Kidney (tissue), 13 donors: ENCODE measurements at regions not wholly inside any gene's neighbourhood (a gene's known extent, or its start where the extent isn't known, plus 50 kb on each side); places are given as distances from the start of the nearest gene placed in this dataset.

Experiments
- DNase-seq, 5 donors: peaks; one replicate each; pipeline ENCODE4 v3.0.0-alpha.2; 2013 to 2020
- FAIRE-seq: peaks from 2 replicates; lab custom pipeline; 2012; peaks lifted over from hg19 to GRCh38; lab: Jason Lieb, UNC
- H3K27ac ChIP-seq, 2 donors: one replicate each; pipeline ENCODE4 v1.7.0; 2013; ENCODE audit warnings: low read depth in 2 of 2, low read length in 2 of 2, inconsistent platforms in 1 of 2
- H3K27me3 ChIP-seq: one replicate; pipeline ENCODE4 v1.7.1; 2013; ENCODE audit warnings: low read length, inconsistent platforms; ENCODE audit not compliant: control insufficient read depth, insufficient read depth
- H3K36me3 ChIP-seq, 3 donors: one replicate each; pipeline versions ENCODE4 v1.7.0 to v1.7.1; 2013; ENCODE audit warnings: low read length in 3 of 3, control low read depth in 1 of 3, inconsistent platforms in 1 of 3; ENCODE audit not compliant: insufficient read depth in 3 of 3, control insufficient read depth in 2 of 3
- H3K4me1 ChIP-seq, 3 donors: one replicate each; pipeline versions ENCODE4 v1.7.0 to v1.7.1; 2013; ENCODE audit warnings: low read length in 3 of 3, inconsistent platforms in 1 of 3, low read depth in 1 of 3; ENCODE audit not compliant: control insufficient read depth in 2 of 3, insufficient read depth in 2 of 3
- H3K4me3 ChIP-seq, 3 donors: one replicate each; pipeline versions ENCODE4 v1.7.0 to v1.8.1; 2013; ENCODE audit warnings: low read length in 3 of 3, control low read depth in 1 of 3, inconsistent platforms in 1 of 3
- H3K9ac ChIP-seq, 3 donors: one replicate each; pipeline versions ENCODE4 v1.7.0 to v1.7.1; 2013; ENCODE audit warnings: low read length in 3 of 3, control low read depth in 1 of 3, inconsistent platforms in 1 of 3
- H3K9me3 ChIP-seq, 3 donors: one replicate each; pipeline versions ENCODE4 v1.7.0 to v1.7.1; 2013; ENCODE audit warnings: low read length in 3 of 3, control low read depth in 1 of 3, inconsistent platforms in 1 of 3; ENCODE audit not compliant: control insufficient read depth in 2 of 3, insufficient read depth in 1 of 3
- intact Hi-C: fragments of 100-400 bp; cut with DNase I; formaldehyde crosslinking; loops from one replicate; pipeline ENCODE4 v1.11.1; 2022
- TF ChIP-seq, protein P1 (sequence below): IDR thresholded peaks from 3 replicates; pipeline ENCODE4 v1.5.1; 2012; ENCODE audit warnings: mild to moderate bottlenecking, moderate library complexity, borderline replicate concordance; ENCODE audit not compliant: insufficient read depth; ENCODE audit errors: extremely low read depth
- donor health status: control.
- donor health status: control.
- donor health status: control.
- donor health status: control.
- donor health status: control.
- donor health status: DM: yes; HTN: yes; CAD: no.
- donor health status: Normal renal cell carcinoma (clear cell type).

DNA sequence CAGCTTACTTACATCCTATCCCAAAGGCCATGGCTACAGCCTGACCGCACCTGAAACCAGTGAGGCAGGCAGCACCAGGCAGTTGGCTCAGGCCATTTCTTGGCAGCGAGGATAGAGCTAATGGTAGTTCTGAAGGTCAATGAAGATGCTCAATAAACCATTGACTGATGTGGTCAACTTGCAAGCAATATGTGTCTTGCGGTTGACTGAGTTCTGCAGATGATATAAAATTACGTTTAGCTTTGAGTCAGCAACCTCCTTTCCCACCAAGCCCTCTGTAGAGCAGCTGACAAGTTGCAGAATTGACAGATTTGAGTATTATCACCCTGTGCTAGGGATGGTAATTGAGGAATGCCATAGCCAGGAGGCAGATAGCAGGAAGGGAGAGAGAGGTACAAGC is 189.0 kb upstream of the PUM3 start:
- DNase-seq (no peak), FAIRE-seq (no peak)
- Histone ChIP-seq H3K9ac (no peak overlapping the region), H3K4me1 (no peaks in the 10 kb centered on the region), H3K9me3 (no peaks in the 10 kb centered on the region), H3K27me3 (no peaks in the 10 kb centered on the region), H3K36me3 (no peaks in the 10 kb centered on the region), H3K27ac (no peak overlapping the region), H3K4me3 (no peak overlapping the region)
- TF ChIP-seq, protein P1, sequence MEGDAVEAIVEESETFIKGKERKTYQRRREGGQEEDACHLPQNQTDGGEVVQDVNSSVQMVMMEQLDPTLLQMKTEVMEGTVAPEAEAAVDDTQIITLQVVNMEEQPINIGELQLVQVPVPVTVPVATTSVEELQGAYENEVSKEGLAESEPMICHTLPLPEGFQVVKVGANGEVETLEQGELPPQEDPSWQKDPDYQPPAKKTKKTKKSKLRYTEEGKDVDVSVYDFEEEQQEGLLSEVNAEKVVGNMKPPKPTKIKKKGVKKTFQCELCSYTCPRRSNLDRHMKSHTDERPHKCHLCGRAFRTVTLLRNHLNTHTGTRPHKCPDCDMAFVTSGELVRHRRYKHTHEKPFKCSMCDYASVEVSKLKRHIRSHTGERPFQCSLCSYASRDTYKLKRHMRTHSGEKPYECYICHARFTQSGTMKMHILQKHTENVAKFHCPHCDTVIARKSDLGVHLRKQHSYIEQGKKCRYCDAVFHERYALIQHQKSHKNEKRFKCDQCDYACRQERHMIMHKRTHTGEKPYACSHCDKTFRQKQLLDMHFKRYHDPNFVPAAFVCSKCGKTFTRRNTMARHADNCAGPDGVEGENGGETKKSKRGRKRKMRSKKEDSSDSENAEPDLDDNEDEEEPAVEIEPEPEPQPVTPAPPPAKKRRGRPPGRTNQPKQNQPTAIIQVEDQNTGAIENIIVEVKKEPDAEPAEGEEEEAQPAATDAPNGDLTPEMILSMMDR = no peak
- intact Hi-C loops = no loop called here

DNA sequence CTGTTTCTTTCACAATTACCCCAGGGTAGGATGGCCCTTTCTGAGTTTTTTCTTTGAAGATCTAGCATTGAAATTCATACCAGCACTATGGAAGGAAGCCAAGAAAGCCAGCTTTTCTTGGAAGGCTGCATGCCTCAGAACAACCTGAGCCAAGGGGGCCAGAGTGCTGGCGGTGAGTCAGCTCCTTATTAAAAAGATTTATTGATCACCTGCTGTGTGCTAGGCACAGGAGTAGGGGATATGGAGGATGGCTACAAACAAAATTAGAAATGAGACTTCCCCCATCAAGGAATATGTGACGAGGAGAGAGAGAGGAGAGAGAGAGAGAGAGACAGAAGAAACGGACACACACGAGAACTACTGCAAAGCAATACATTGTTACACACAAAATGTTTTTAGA is 184.6 kb upstream of the PUM3 start:
- Histone ChIP-seq H3K27ac (no peak overlapping the region), H3K9ac (no peak overlapping the region), H3K4me3 (no peak overlapping the region), H3K4me1 (no peaks in the 10 kb centered on the region), H3K27me3 (no peaks in the 10 kb centered on the region), H3K36me3 (no peaks in the 10 kb centered on the region), H3K9me3 (no peaks in the 10 kb centered on the region)
- TF ChIP-seq, protein P1 = no peak
- intact Hi-C loops = no loop called here
- FAIRE-seq (no peak), DNase-seq (no peak)

DNA sequence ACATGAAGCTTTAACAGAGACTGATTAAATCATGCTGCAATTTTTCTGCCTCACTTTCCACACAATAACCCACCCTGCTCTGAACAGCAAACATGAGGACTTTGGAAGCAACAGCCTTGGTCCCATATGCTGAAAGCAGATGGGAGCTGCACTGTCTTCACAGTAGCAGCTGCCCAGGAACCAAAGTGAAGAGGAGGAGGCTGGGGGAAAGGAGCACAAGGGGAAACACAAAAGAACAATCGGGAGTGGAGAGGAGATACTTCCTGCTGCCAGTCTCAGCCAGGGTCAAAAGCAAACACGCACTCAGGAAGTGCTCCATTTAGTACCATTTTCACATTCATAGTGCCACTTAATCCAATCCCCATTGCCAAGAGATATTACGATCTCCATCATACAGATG is 183.3 kb upstream of the PUM3 start:
- Histone ChIP-seq H3K4me3 (no peak overlapping the region), H3K9me3 (no peaks in the 10 kb centered on the region), H3K4me1 (no peaks in the 10 kb centered on the region), H3K27me3 (no peaks in the 10 kb centered on the region), H3K27ac (no peak overlapping the region), H3K36me3 (no peaks in the 10 kb centered on the region), H3K9ac (no peak overlapping the region)
- TF ChIP-seq, protein P1 = no peak
- intact Hi-C loops = no loop called here
- FAIRE-seq (no peak), DNase-seq (no peak)

DNA sequence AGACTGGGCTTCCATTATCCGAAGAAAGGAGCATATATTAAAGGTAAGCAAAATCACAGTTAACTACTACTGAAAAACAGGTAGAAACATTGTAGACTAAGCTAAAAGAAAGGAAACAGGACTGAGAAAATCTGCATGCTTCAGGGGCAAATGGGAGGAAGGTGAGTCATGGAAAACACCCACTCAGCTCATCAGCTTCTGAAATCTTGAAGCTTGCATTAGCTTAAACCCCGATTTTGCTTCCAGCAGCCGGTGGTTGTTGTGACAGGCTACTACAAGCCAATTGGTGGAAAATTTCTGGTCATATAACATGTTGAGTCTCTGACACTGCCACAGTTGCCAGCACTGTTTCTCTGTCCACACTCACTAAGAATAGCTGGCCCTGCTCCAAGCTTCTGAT is 179.6 kb upstream of the PUM3 start:
- Histone ChIP-seq H3K4me3 (no peak overlapping the region), H3K4me1 (no peaks in the 10 kb centered on the region), H3K27me3 (no peaks in the 10 kb centered on the region), H3K36me3 (no peaks in the 10 kb centered on the region), H3K27ac (no peak overlapping the region), H3K9ac (no peak overlapping the region), H3K9me3 (no peaks in the 10 kb centered on the region)
- TF ChIP-seq, protein P1 = no peak
- intact Hi-C loops = no loop called here
- FAIRE-seq (no peak), DNase-seq (no peak)
